T-cell (primary cell): ENCODE measurements at regions not wholly inside any gene's neighbourhood (a gene's known extent, or its start where the extent isn't known, plus 50 kb on each side); places are given as distances from the start of the nearest gene placed in this dataset.

Experiments
- ATAC-seq, 4 experiments: fragments of 200-7000 bp in 3 of 4; fragments of 150-1000 bp in 1 of 4; cut with Tn5 transposase; replicated peaks in 1 of 4; 1 replicate in 3 of 4; 2 replicates in 1 of 4; pipeline ENCODE4 v1.10.0; 2021; ENCODE audit warnings: moderate library complexity in 3 of 4, mild to moderate bottlenecking in 2 of 4, moderate number of reproducible peaks in 1 of 4
- CTCF ChIA-PET, 2 donors: fragments of 300-600 bp; sonication (Branson Sonifier 250); formaldehyde crosslinking; loops; one replicate each; lab custom pipeline; 2022; ENCODE audit warnings: antibody characterized with exemption in 2 of 2; lab: Charles Lee
- POLR2A ChIA-PET, 2 donors: fragments of 300-600 bp; sonication (Branson Sonifier 250); formaldehyde crosslinking; loops; one replicate each; lab custom pipeline; 2022; ENCODE audit warnings: antibody characterized with exemption in 2 of 2; lab: Charles Lee
- DNase-seq, 35 experiments: peaks; one replicate each; pipeline versions ENCODE4 v3.0.0 to v3.0.0-alpha.2; 2013 to 2023
- H3K27ac ChIP-seq: one replicate; pipeline ENCODE4 v1.5.1; 2013; ENCODE audit warnings: low read length
- H3K27me3 ChIP-seq, 2 experiments: replicated peaks in 1 of 2; 1 replicate in 1 of 2; 2 replicates in 1 of 2; pipeline versions ENCODE4 v1.6.1 to v1.7.0; 2013; ENCODE audit warnings: low read length in 1 of 2, mixed read lengths in 1 of 2; ENCODE audit not compliant: control insufficient read depth in 2 of 2, insufficient read depth in 2 of 2; ENCODE audit errors: extremely low read depth in 1 of 2
- H3K36me3 ChIP-seq, 2 donors: 1 replicate in 1 of 2; 2 replicates in 1 of 2; pipeline versions ENCODE4 v1.6.1 to v1.7.0; 2013; ENCODE audit warnings: low read length in 1 of 2; ENCODE audit not compliant: control insufficient read depth in 2 of 2, insufficient read depth in 1 of 2; ENCODE audit errors: extremely low read depth in 1 of 2
- H3K4me1 ChIP-seq, 2 experiments: 1 replicate in 1 of 2; 2 replicates in 1 of 2; pipeline versions ENCODE4 v1.6.1 to v1.7.0; 2013; ENCODE audit warnings: low read length in 2 of 2, mixed read lengths in 1 of 2; ENCODE audit not compliant: insufficient read depth in 2 of 2, control insufficient read depth in 1 of 2; ENCODE audit errors: extremely low read depth in 1 of 2
- H3K4me3 ChIP-seq, 2 donors: 1 replicate in 1 of 2; 2 replicates in 1 of 2; pipeline versions ENCODE4 v1.5.1 to v1.7.0; 2013; ENCODE audit warnings: mild to moderate bottlenecking in 2 of 2, low read length in 1 of 2, moderate library complexity in 1 of 2; ENCODE audit not compliant: control insufficient read depth in 1 of 2; ENCODE audit errors: extremely low read depth in 1 of 2
- H3K9me3 ChIP-seq: 2 replicates; pipeline ENCODE4 v1.7.0; 2013
- H3K27ac Mint-ChIP-seq, 2 donors: one replicate each; pipeline ENCODE4 v1.8.0; 2020 to 2021; ENCODE audit warnings: mild to moderate bottlenecking in 2 of 2, mixed read lengths in 2 of 2
- H3K27me3 Mint-ChIP-seq, 2 donors: one replicate each; pipeline ENCODE4 v1.8.0; 2021 to 2022; ENCODE audit warnings: mixed read lengths in 2 of 2
- H3K36me3 Mint-ChIP-seq: one replicate; pipeline ENCODE4 v1.8.0; 2021; ENCODE audit warnings: mixed read lengths
- H3K4me1 Mint-ChIP-seq, 3 donors: one replicate each; pipeline ENCODE4 v1.8.0; 2020 to 2022; ENCODE audit warnings: mixed read lengths in 3 of 3, mild to moderate bottlenecking in 1 of 3
- H3K4me3 Mint-ChIP-seq, 3 donors: one replicate each; pipeline ENCODE4 v1.8.0; 2020 to 2022; ENCODE audit warnings: mild to moderate bottlenecking in 3 of 3, mixed read lengths in 3 of 3, moderate library complexity in 3 of 3
- H3K9me3 Mint-ChIP-seq, 3 donors: one replicate each; pipeline ENCODE4 v1.8.0; 2020 to 2022; ENCODE audit warnings: mixed read lengths in 3 of 3
- WGBS: methylation state at CpG from one replicate; pipeline ENCODE4 v1.1.5; 2013; ENCODE audit warnings: missing lambda C conversion rate; ENCODE audit not compliant: insufficient coverage; 5-methylcytosine and 5-hydroxymethylcytosine counted together

DNA sequence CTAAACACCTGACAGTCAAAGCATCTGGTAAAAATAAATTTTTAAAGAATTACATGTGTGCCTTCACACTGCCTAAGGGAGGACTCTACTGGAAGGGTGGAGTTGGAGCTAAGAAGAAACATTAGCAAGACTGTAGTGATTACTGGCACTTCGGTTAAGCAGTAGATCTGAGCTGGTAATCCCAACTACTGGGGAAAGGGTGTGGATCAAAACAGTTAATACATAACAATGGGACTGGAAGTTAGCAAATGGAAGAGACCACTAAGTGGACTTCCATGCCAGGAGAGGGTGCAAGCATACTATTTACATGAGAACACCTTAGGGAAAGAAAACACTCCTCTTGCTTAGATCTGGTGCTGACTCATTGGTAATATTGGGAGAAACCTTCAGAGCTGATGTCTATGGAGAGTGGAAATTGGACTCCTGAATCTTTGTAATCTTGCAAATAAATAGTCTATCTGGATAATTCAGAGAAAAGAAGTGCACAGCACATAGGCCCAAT is 519.6 kb upstream of the LINC00305 start:
- ChIA-PET POLR2A (no interaction called here), CTCF (no interaction called here)
- Mint-ChIP-seq H3K36me3 (no peaks in the 10 kb centered on the region), H3K4me1 (no peaks in the 10 kb centered on the region), H3K27me3 (no peaks in the 10 kb centered on the region), H3K9me3 (peaks cover 5 to 15% (median 11%) of the 10 kb centered on the region in 3 donors), H3K27ac (no peak overlapping the region), H3K4me3 (no peak overlapping the region)
- H3K4me3 ChIP-seq = no peak overlapping the region
- no peaks in the 10 kb centered on the region for H3K36me3 ChIP-seq
- no peak for ATAC-seq
- no CpG with 5 or more reads among the region's 1 CpG for WGBS
- H3K9me3 ChIP-seq = no peaks in the 10 kb centered on the region
- DNase-seq = no peak
- H3K27ac ChIP-seq = no peak overlapping the region
- no peaks in the 10 kb centered on the region for H3K27me3 ChIP-seq
- H3K4me1 ChIP-seq = no peaks in the 10 kb centered on the region

DNA sequence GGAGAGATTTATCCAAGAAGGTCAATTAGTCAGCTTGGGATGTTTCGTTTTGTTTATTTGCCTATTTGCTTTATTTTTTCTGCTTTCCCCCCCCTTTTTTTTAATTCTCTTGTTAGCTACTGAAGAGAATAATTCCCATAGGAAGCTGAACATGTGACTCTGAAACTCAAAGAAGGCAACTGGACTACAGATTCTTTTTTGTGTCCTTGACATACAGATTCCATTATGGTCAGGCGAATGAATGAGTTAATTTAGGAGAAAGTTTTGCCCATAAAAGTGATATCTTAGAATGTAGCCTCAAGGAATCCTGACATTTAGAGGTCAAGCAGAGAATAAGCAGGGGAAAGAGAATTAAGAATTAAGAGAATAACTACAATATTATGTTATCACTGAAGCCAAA is 514.2 kb upstream of the LINC00305 start:
- Mint-ChIP-seq H3K4me1 (no peaks in the 10 kb centered on the region), H3K27me3 (no peaks in the 10 kb centered on the region), H3K9me3 (peaks cover 0 to 9% (median 4%) of the 10 kb centered on the region in 3 donors), H3K27ac (no peak overlapping the region), H3K4me3 (no peak overlapping the region), H3K36me3 (no peaks in the 10 kb centered on the region)
- WGBS = no CpG with 5 or more reads among the region's 2 CpGs
- no peaks in the 10 kb centered on the region for H3K27me3 ChIP-seq
- CTCF ChIA-PET = no interaction called here
- no peak overlapping the region for H3K27ac ChIP-seq
- H3K4me3 ChIP-seq = no peak overlapping the region
- H3K9me3 ChIP-seq = no peaks in the 10 kb centered on the region
- ATAC-seq (no peak), DNase-seq (no peak)
- no peaks in the 10 kb centered on the region for H3K4me1 ChIP-seq
- no peaks in the 10 kb centered on the region for H3K36me3 ChIP-seq
- POLR2A ChIA-PET = interaction anchor here in 1 of 2 donors (0.6 kb wide), 1 partner anchor 1826 kb away, joined by 6 read pairs; no protein-coding TSS in a partner anchor

DNA sequence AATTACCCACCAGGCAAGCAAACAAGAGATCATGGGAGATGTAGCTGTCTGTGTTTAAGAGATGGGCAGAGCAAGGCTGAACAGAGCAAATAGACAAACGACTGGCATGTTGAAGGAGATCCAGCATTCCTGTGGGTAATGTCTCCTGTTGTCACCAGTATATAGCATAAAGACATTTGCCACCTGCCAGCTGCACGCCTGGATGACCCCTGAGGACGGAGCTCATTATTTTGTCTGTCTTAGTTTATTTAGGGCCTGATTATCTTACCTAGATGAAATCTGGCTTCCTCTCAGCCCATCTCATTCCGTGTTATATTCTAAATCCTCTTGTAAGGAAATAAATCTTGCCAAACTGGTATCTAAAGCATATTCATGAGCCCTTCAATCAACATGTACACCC is 510.3 kb upstream of the LINC00305 start:
- H3K9me3 Mint-ChIP-seq = peaks cover 0 to 12% (median 0%) of the 10 kb centered on the region in 3 donors
- no peaks in the 10 kb centered on the region for H3K4me1 Mint-ChIP-seq
- ChIA-PET POLR2A (no interaction called here), CTCF (no interaction called here)
- no peak overlapping the region for H3K4me3 ChIP-seq
- no peaks in the 10 kb centered on the region for H3K27me3 ChIP-seq
- no peak for ATAC-seq
- no peaks in the 10 kb centered on the region for H3K9me3 ChIP-seq
- no peak overlapping the region for H3K4me3 Mint-ChIP-seq
- no peaks in the 10 kb centered on the region for H3K36me3 ChIP-seq
- no peak overlapping the region for H3K27ac Mint-ChIP-seq
- H3K4me1 ChIP-seq = no peaks in the 10 kb centered on the region
- H3K36me3 Mint-ChIP-seq = no peaks in the 10 kb centered on the region
- DNase-seq = no peak
- no CpG with 5 or more reads among the region's 4 CpGs for WGBS
- H3K27me3 Mint-ChIP-seq = no peaks in the 10 kb centered on the region
- H3K27ac ChIP-seq = no peak overlapping the region

- H3K27me3 Mint-ChIP-seq = no peaks in the 10 kb centered on the region
- no peaks in the 10 kb centered on the region for H3K9me3 ChIP-seq
- no peaks in the 10 kb centered on the region for H3K4me1 ChIP-seq
- H3K27ac Mint-ChIP-seq = no peak overlapping the region
- H3K4me3 ChIP-seq = no peak overlapping the region
- H3K4me1 Mint-ChIP-seq = no peaks in the 10 kb centered on the region
- CTCF ChIA-PET = no interaction called here
- no peak overlapping the region for H3K4me3 Mint-ChIP-seq
- no peaks in the 10 kb centered on the region for H3K36me3 ChIP-seq
- ATAC-seq = no peak
- DNase-seq = no peak
- H3K36me3 Mint-ChIP-seq = no peaks in the 10 kb centered on the region
- POLR2A ChIA-PET = no interaction called here
- H3K9me3 Mint-ChIP-seq = peaks cover 5 to 7% (median 7%) of the 10 kb centered on the region in 3 donors
- no CpG with 5 or more reads among the region's 4 CpGs for WGBS
- H3K27me3 ChIP-seq = no peaks in the 10 kb centered on the region
- H3K27ac ChIP-seq = no peak overlapping the region
Measured at GRCh38 chr18:64653068-64653467, 504.2 kb upstream of the LINC00305 start.

DNA sequence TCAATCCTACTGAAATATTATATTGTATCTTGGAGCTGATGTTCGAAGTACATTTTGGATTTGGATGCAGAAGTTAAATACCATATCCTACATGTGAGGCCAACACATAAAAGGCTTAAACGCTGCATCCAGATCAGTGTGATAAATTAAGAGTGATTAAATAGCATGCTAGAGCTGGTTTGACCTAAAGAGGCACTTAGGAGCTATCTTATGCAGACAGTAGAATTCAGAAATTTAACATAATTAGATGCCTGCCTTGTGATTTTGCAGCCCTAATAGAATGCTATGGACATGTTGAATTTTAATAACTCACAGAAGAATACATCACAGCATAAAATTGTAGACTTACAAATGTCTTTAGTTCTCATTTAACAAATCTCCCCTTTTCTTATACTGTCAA is 501.2 kb upstream of the LINC00305 start:
- Mint-ChIP-seq H3K27me3 (no peaks in the 10 kb centered on the region), H3K4me1 (no peaks in the 10 kb centered on the region), H3K4me3 (no peak overlapping the region), H3K36me3 (no peaks in the 10 kb centered on the region), H3K27ac (no peak overlapping the region), H3K9me3 (peaks cover 4 to 7% (median 5%) of the 10 kb centered on the region in 3 donors)
- Histone ChIP-seq H3K9me3 (no peaks in the 10 kb centered on the region), H3K27me3 (no peaks in the 10 kb centered on the region), H3K4me3 (no peak overlapping the region), H3K27ac (no peak overlapping the region), H3K36me3 (no peaks in the 10 kb centered on the region), H3K4me1 (no peaks in the 10 kb centered on the region)
- POLR2A ChIA-PET = no interaction called here
- no peak for DNase-seq
- WGBS = no CpG with 5 or more reads among the region's 2 CpGs
- no peak for ATAC-seq
- CTCF ChIA-PET = no interaction called here

DNA sequence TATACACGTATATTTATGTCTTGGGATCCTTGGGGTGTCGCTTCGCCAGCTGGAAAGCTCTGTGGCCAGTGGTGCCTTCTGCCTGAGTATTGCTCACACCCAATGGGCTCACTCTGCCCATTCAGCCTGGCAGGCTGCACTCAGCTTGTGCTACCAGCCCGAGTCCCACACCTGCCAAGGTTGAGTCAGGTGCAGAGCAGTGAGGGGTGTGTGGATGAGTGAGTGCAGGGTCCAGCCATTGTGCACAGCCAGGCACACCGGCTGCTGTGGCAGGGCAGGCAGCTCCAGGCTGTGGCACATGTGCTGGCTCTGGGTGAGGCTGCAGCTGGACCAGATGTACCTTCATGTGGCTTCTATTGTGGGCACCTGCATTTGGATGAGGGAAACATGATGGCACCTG is 496.9 kb upstream of the LINC00305 start:
- H3K27ac ChIP-seq = no peak overlapping the region
- Mint-ChIP-seq H3K36me3 (no peaks in the 10 kb centered on the region), H3K27ac (no peak overlapping the region), H3K4me1 (no peaks in the 10 kb centered on the region), H3K9me3 (peaks cover 6 to 10% (median 7%) of the 10 kb centered on the region in 3 donors), H3K27me3 (no peaks in the 10 kb centered on the region), H3K4me3 (no peak overlapping the region)
- no peaks in the 10 kb centered on the region for H3K4me1 ChIP-seq
- ChIA-PET POLR2A (no interaction called here), CTCF (no interaction called here)
- no peak for DNase-seq
- ATAC-seq = no peak
- H3K27me3 ChIP-seq = no peaks in the 10 kb centered on the region
- H3K36me3 ChIP-seq = no peaks in the 10 kb centered on the region
- H3K4me3 ChIP-seq = no peak overlapping the region
- 90% methylated on average over 2 of the region's 5 CpGs for WGBS
- H3K9me3 ChIP-seq = peaks cover 4% of the 10 kb centered on the region

GRCh38 chr18:64639536-64639935 is 490.6 kb upstream of the LINC00305 start:
- no peaks in the 10 kb centered on the region for H3K36me3 Mint-ChIP-seq
- no CpG with 5 or more reads among the region's 1 CpG for WGBS
- Histone ChIP-seq H3K4me1 (no peaks in the 10 kb centered on the region), H3K36me3 (no peaks in the 10 kb centered on the region), H3K4me3 (no peak overlapping the region), H3K27me3 (no peaks in the 10 kb centered on the region), H3K27ac (no peak overlapping the region), H3K9me3 (peaks cover 4% of the 10 kb centered on the region)
- peaks cover 7 to 15% (median 13%) of the 10 kb centered on the region in 3 donors for H3K9me3 Mint-ChIP-seq
- no peak overlapping the region for H3K27ac Mint-ChIP-seq
- CTCF ChIA-PET = interaction anchor here in 1 of 2 donors (0.5 kb wide), 1 partner anchor 366 kb away, joined by 3 read pairs; no protein-coding TSS in a partner anchor
- no peaks in the 10 kb centered on the region for H3K27me3 Mint-ChIP-seq
- ATAC-seq = no peak
- H3K4me1 Mint-ChIP-seq = no peaks in the 10 kb centered on the region
- DNase-seq = no peak
- POLR2A ChIA-PET = no interaction called here
- no peak overlapping the region for H3K4me3 Mint-ChIP-seq
